Effector CD8-positive, alpha-beta T cell (primary cell): ENCODE measurements at regions not wholly inside any gene's neighbourhood (a gene's known extent, or its start where the extent isn't known, plus 50 kb on each side); places are given as distances from the start of the nearest gene placed in this dataset.
"Not testable (repeated sequence)": the region's sequence is repeated elsewhere in the genome, so short reads cannot be mapped to it uniquely, and the experiment has no call there.

Experiments used
- DNase-seq: peaks from one replicate; lab custom pipeline; 2025; lab: John Stamatoyannopoulos, UW

GRCh38 chr4:81314897-81315470, 100.0 kb upstream of the PRKG2 start:
- no peak for DNase-seq

DNA sequence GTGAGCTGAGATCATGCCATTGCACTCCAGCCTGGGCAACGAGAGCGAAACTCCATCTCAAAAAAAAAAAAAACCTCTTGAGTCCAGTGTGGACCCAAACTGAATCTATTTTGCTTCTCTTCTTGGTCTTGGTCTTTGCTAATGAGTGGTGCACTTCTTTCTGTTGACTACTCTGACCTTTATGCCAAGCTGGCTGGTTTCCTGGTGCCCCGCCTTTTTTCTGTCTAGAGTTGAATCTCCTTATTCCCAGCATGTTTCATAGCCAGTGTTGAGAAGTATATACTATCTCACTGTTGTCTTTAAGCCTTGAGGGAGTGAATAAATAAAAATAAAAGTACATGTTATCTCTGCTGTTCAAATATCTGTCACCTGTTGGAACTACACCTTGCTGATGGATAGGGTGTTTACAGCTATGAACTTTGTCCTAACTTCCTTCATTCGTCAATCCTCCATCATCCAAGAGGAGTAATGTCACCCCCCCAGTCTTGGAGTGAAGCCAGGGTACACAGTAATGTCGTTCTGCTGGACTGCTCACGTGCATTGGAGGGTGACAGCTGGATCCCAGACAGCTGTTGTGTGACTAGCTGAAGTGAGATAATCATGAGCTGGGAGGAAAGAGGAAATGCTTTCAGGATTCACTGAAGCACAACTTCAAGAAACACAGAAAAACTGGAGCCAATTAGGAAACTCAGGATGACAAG, 99.3 kb upstream of the PRKG2 start:
- no peak for DNase-seq

DNA sequence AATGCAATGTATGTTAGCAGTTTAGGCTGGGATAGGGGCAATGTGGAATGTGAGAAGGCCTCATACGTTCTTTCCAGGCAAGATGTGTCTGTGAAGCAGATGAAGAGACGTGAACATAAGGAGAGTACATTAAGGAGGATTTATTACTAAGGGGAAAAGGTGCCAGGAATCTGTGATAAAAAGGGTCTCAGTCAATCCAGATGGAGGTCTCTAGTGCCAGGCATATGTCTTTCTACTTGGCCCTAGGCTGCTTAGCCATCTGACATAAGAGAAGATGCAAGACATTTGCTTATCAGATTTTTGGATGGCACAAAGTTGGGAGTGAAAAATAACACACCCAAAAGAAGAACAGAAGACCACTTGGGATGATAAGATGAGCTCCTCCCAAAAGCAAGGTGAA, 93.0 kb upstream of the PRKG2 start:
- DNase-seq, result no peak

GRCh38 chr4:81304871-81305270, 89.8 kb upstream of the PRKG2 start:
- no peak for DNase-seq

DNA sequence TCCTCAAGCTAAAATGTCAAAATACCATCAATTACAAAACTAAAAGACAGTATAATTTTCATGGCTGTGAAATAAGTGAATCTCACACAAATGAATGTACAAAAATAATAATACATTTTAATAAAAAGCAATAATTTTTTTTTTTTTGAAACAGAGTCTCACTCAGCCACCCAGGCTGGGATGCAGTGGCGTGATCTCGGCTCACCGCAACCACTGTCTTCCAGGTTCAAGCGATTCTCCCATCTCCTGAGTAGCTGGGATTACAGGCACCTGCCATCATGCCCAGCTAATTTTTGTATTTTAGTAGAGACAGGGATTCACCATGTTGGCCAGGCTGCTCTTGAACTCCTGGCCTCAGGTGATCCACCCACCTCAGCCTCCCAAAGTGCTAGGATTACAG, 85.3 kb upstream of the PRKG2 start:
- not testable (repeated sequence) for DNase-seq

- no peak for DNase-seq
These were observed 75.8 kb upstream of the PRKG2 start for GRCh38 chr4:81290813-81291212.

GRCh38 chr4:81287101-81287500, 72.1 kb upstream of the PRKG2 start:
- no peak for DNase-seq

GRCh38 chr4:81282131-81282530, 67.1 kb upstream of the PRKG2 start:
- DNase-seq, result no peak

- no peak for DNase-seq
These were observed 59.4 kb upstream of the PRKG2 start for GRCh38 chr4:81274460-81274859.

DNA sequence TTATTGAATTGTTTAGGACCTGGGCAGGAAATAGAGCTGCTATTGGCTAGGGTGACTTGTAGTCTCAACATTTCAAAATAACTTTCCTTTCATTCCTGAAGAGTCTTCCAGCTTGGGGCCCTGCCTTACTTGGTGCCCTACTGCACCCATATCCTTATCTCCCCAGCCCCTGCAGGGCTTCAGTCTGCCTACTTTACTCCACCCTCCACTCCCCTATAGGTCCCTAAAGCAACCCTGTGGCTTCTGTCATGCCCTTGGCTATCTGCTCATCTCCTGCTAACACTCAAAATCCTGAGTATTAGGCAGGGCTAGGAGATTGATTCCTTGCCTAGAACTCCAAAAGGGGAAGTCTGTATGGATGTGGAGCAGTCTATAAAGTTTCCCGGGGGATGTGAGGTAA, 57.6 kb upstream of the PRKG2 start:
- no peak for DNase-seq
